Mesenteric fat pad (tissue), 1 donor: ENCODE measurements at regions not wholly inside any gene's neighbourhood (a gene's known extent, or its start where the extent isn't known, plus 50 kb on each side); places are given as distances from the start of the nearest gene placed in this dataset.

Source experiments
- DNase-seq: peaks from one replicate; pipeline ENCODE4 v3.0.0-alpha.2; 2020; ENCODE audit warnings: low spot score
- donor health status: DM: yes; HTN: yes; CAD: no.

- DNase-seq, result no peak
Measured at GRCh38 chr22:44389926-44390612, 77.3 kb upstream of the SHISAL1 start.

GRCh38 chr22:44389181-44389580, 76.4 kb upstream of the SHISAL1 start:
- DNase-seq, result no peak

- no peak for DNase-seq
Measured at GRCh38 chr22:44387486-44387885, 74.7 kb upstream of the SHISAL1 start.

GRCh38 chr22:44386386-44387035, 73.8 kb upstream of the SHISAL1 start:
- DNase-seq, result no peak

GRCh38 chr22:44385781-44386180, 73.0 kb upstream of the SHISAL1 start:
- no peak for DNase-seq

GRCh38 chr22:44385296-44385610, 72.5 kb upstream of the SHISAL1 start:
- DNase-seq, result no peak

- DNase-seq, result no peak
Measured at GRCh38 chr22:44384563-44385295, 72.0 kb upstream of the SHISAL1 start.

- no peak for DNase-seq
Measured at GRCh38 chr22:44383652-44384562, 71.2 kb upstream of the SHISAL1 start.

GRCh38 chr22:44383064-44383575, 70.4 kb upstream of the SHISAL1 start:
- DNase-seq, result no peak

- DNase-seq, result no peak
Measured at GRCh38 chr22:44382116-44383038, 69.6 kb upstream of the SHISAL1 start.

- DNase-seq, result no peak
Measured at GRCh38 chr22:44381761-44382115, 69.0 kb upstream of the SHISAL1 start.

- no peak for DNase-seq
Measured at GRCh38 chr22:44380756-44381486, 68.2 kb upstream of the SHISAL1 start.

GRCh38 chr22:44379817-44380755, 67.3 kb upstream of the SHISAL1 start:
- no peak for DNase-seq

GRCh38 chr22:44378380-44378779, 65.6 kb upstream of the SHISAL1 start:
- no peak for DNase-seq

GRCh38 chr22:44375451-44375850, 62.7 kb upstream of the SHISAL1 start:
- DNase-seq, result no peak

GRCh38 chr22:44373234-44373633, 60.5 kb upstream of the SHISAL1 start:
- no peak for DNase-seq

- no peak for DNase-seq
Measured at GRCh38 chr22:44372611-44373010, 59.9 kb upstream of the SHISAL1 start.

- no peak for DNase-seq
Measured at GRCh38 chr22:44371741-44372525, 59.2 kb upstream of the SHISAL1 start.
